Lower leg skin (tissue), 3 donors: ENCODE measurements at regions not wholly inside any gene's neighbourhood (a gene's known extent, or its start where the extent isn't known, plus 50 kb on each side); places are given as distances from the start of the nearest gene placed in this dataset.

Experiments used
- POLR2A ChIP-seq, 2 donors: fragments of 450-650 bp; IDR thresholded peaks; one replicate each; pipeline ENCODE4 v1.6.1; 2016 to 2017; ENCODE audit warnings: antibody characterized with exemption in 2 of 2, mild to moderate bottlenecking in 1 of 2, moderate library complexity in 1 of 2
- TF ChIP-seq, protein P1 (sequence below), 3 donors: fragments of 450-650 bp; IDR thresholded peaks; one replicate each; pipeline ENCODE4 v1.5.1; 2016; ENCODE audit warnings: antibody characterized with exemption in 3 of 3, mild to moderate bottlenecking in 3 of 3, moderate library complexity in 2 of 3

DNA sequence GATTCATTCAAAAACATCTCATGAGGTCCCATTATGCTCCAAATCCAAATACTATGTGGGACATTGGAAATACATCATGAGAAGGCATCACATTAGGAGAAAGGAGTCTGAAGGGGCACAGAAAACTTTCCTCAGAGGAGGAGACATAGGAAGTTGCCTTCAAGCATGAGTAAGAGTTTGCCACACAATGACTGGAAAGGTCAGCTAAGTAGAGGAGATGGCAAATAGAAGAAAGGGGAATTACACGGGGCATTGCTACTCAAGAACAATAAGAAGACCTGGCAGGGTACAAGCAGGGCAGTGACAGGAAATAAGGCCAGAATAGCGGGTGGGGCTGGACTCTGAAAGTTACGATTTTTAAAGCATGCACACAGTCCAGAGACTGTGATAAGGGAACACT is 231.6 kb downstream of the SPRY2 start:
- TF ChIP-seq, protein P1, sequence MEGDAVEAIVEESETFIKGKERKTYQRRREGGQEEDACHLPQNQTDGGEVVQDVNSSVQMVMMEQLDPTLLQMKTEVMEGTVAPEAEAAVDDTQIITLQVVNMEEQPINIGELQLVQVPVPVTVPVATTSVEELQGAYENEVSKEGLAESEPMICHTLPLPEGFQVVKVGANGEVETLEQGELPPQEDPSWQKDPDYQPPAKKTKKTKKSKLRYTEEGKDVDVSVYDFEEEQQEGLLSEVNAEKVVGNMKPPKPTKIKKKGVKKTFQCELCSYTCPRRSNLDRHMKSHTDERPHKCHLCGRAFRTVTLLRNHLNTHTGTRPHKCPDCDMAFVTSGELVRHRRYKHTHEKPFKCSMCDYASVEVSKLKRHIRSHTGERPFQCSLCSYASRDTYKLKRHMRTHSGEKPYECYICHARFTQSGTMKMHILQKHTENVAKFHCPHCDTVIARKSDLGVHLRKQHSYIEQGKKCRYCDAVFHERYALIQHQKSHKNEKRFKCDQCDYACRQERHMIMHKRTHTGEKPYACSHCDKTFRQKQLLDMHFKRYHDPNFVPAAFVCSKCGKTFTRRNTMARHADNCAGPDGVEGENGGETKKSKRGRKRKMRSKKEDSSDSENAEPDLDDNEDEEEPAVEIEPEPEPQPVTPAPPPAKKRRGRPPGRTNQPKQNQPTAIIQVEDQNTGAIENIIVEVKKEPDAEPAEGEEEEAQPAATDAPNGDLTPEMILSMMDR (IDR thresholded peaks at IDR 0.05) = no peak
- no peak for TF ChIP-seq POLR2A (IDR thresholded peaks at IDR 0.05)
